A673 (cell line): ENCODE measurements at regions not wholly inside any gene's neighbourhood (a gene's known extent, or its start where the extent isn't known, plus 50 kb on each side); places are given as distances from the start of the nearest gene placed in this dataset.

Source experiments
- CTCF ChIP-seq: fragments of 300-800, 200-600 bp; sonication (generic); conservative IDR thresholded peaks from 2 replicates; pipeline ENCODE4 v1.5.1; 2017; ENCODE audit warnings: low read depth, mild to moderate bottlenecking, antibody characterized with exemption, low read length, moderate library complexity, mixed read lengths
- EZH2 ChIP-seq: fragments of 200-600 bp; sonication (generic); IDR thresholded peaks from 2 replicates; pipeline ENCODE4 v1.6.1; 2017; ENCODE audit warnings: borderline replicate concordance, low read depth, mild to moderate bottlenecking, mixed read lengths, antibody characterized with exemption, low read length; ENCODE audit not compliant: poor library complexity, severe bottlenecking

GRCh38 chr4:45385306-45385705, 659.0 kb upstream of the GNPDA2 start:
- TF ChIP-seq CTCF (no peak), EZH2 (no peak)
